NOMO-1 (cell line): ENCODE measurements at regions not wholly inside any gene's neighbourhood (a gene's known extent, or its start where the extent isn't known, plus 50 kb on each side); places are given as distances from the start of the nearest gene placed in this dataset.
"Not testable (repeated sequence)": the region's sequence is repeated elsewhere in the genome, so short reads cannot be mapped to it uniquely, and the experiment has no call there.

Source experiments
- DNase-seq, 2 experiments: peaks; one replicate each; lab custom pipeline; 2025; ENCODE audit not compliant: unreplicated experiment in 2 of 2; lab: John Stamatoyannopoulos, UW

DNA sequence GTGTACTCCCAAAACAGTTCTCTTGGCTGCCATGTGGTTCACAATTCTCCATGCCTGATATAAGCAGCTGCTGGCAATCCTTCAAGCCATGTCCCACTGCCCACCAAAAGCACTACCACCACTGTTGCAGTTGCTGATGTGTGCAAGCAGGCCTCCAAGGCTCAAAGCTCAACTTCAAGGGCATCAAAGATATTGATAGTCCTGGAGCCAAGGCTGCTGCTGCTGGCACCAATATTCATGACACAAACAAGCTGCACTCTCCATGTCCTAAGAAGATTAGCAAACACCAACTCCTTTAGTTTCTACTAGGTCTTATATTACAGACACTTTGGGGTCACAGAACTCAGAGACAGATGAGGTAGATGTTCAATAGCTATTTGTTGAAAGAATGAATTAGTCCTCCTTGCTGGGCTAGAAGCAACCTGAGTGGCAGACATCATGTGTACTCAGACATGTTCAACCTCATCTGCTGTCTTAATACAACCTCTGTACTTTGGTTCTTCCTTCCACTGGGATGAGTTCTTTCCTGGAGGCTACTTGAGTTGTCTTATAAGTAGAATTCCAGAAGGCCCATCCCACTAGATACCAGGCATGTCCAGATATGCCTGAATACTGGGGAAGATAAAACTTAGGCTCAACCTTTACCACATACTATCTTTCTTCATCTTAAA is 104.5 kb upstream of the UGP2 start:
- no peak for DNase-seq

DNA sequence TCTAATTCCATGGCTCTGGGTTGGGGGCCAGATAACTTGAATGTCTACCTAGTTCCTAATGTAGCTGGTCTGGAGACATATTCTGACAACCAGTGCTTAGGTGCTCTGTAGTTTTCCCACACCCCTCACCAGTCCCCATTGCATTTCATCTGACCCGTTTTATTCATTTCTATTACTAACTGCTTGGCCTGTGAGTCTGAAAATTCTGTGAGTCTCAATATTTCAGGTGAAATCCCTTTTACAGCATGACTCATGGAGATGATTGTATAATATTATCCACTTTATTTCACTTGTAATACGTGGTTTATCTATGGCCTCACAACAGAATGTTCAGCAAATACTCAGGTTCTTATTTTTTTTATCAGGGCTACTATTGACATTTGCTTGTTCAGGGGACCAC is 103.7 kb upstream of the UGP2 start:
- no peak for DNase-seq

DNA sequence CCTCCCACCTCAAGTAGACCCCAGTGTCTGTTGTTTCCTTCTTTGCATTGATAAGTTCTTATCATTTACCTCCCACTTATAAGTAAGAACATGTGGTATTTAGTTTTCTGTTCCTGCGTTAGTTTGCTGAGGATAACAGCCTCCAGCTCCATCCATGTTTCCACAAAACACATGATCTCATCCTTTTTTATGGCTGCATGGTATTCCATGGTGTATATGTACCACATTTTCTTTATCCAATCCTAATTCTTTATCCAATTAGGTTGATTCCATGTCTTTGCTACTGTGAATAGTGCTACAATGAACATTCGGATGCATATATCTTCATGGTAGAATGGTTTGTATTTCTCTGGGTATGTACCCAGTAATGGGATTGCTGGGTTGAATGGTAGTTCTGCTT is 102.5 kb upstream of the UGP2 start:
- DNase-seq = not testable (repeated sequence)

DNA sequence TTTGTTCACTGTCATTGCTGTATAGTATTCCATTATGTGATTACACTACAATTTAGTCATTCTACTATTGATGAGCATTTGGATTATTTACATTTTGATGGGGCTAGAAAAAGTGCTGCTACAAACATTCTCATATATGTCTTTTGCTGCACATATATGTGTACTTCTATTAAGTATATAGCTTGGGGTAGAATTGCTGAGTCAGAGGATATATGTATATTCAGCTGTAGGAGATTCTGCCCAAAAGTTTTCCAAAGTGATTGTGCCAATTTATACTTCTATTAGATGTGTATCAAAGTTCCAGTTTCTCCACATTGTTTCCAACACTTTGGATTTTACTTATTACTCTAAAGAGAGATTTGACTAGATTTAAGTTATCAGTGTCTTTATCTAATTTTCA is 101.7 kb upstream of the UGP2 start:
- no peak for DNase-seq

DNA sequence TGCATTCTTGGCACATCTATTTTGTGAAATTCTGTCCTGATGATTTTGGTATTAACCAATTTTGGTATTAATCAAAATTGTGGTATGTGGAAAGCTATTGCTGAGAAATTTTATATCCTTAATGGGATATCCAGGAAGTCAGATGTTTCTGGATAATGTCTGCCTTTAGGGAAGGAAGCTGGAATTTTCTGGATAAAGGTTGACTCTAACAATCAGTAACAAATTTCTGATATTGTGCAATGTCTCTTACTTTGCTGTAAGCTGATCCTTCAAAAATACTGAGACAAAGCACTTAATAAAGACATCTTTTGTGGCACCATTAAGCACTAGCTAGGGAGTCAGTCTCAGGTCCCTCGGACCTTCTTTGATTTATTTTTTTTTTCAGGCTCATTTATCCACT is 100.8 kb upstream of the UGP2 start:
- no peak for DNase-seq

- DNase-seq = no peak
Measured at GRCh38 chr2:63741884-63742579, 99.7 kb upstream of the UGP2 start.

DNA sequence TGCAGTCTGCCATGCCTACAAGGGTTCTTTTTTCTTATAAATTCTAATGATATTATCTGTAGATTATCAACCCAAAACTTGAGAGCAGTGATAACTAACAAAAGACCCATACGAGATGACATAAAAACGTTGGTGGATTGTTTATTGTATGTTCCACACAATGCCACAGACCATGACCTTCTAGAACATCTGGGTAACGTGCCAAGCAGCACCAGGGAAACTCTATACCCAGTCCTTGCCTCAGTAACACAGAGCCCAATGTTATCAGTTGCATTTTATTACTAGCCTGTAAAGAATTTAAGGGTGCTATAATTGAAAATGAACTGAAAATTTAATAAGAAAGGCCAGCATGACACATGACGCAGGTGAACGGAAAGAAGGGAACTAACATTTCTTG is 99.1 kb upstream of the UGP2 start:
- DNase-seq = no peak

DNA sequence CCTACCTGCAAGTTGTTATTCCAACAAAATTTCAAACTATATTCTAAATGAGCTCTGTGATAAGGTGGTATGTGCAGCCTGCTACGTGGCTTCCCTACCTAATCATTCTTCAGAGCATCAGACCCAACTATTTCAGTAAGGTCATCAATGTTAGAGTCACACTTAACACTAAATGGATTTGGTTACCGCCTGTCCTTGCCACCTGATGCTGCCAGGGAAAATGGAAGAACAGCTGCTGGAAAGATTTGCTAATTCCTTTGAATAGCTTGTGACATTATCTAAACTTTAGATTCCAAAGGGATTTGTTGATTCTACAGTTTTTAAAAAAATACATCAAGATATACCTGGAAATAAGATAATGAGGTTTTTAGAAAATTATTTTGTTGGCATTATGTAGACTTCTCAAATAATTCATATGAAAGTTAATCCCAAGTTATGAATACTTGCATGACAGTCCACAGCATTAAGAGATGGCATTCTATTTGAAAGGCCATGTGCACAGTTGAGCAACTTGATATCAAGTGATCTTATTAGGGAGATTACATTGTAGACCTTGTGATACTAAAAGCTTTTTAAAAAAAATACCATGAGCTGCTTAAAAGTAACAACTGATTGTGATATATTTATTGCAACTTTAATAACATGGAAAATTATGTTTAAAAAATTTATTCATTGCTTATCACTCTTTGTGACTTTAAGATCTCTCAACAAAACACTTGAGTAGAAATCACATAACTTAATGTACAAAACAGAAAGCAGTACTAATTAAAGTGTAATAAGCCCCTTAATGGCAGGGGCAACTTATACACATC is 98.3 kb upstream of the UGP2 start:
- DNase-seq = no peak

- DNase-seq = peak in 1 of 2 experiments; percentile 66
Measured at GRCh38 chr2:63743982-63744966, 97.4 kb upstream of the UGP2 start.

- not testable (repeated sequence) for DNase-seq
Measured at GRCh38 chr2:63746548-63746947, 95.1 kb upstream of the UGP2 start.

DNA sequence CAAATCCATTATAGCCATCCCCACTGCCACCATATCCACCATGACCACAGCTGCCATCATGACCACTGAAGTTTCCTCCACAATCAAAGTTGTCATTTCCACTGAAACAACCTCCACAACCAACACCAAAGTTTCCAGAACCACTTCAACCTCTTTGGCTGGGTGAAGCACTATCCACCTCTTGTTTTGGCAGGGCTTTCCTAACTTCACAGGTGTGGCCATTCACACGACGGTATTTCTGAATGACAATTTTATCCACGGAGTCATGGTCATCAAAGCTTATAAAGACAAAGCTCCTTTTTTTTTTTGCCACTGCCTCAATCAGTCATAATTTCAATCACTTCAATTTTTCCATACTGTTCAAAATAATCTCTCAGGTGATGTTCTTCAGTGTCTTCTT is 89.8 kb upstream of the UGP2 start:
- no peak for DNase-seq

- peak in 1 of 2 experiments; percentile 13 for DNase-seq
Measured at GRCh38 chr2:63755216-63755615, 86.5 kb upstream of the UGP2 start.

DNA sequence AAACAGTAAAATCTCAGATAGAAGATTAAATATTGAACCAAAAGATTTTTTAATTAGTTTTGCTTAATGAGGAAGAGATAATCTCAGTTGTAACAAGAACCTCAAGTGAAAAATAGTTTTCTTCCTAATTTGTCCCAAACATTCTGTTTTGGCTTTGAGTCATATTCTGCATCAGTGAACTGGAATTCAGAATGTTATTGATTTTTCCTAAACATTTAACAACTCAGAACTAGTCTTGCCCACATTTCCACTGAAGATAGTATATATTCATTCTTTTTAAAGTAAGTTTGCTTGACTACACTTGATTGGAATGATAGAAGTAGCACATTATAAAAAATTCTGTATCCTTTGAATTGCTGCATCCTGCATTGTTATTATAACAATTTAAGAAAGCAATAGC is 85.7 kb upstream of the UGP2 start:
- no peak for DNase-seq

GRCh38 chr2:63763391-63763941 is 78.2 kb upstream of the UGP2 start:
- DNase-seq = no peak

- no peak for DNase-seq
Measured at GRCh38 chr2:63764630-63765029, 77.1 kb upstream of the UGP2 start.

DNA sequence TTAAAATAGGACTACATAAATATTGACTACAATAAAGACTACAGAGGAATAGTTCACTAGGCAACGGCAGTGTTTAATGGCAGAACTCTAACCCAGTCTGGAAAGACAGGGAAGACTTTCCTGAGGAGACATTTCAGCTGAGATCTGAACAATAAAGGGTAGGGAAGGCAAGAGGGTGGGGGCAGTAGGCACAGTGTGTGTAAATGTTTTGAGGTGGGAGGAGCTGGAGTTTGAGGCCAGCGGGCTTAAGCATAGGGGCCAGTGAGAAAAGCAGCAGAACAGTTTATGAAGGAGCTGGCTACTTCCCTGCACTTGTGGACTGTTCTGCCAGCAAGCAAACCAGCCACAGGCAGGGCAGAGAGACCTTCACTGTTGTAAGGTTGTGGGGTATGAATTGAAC is 76.6 kb upstream of the UGP2 start:
- no peak for DNase-seq

DNA sequence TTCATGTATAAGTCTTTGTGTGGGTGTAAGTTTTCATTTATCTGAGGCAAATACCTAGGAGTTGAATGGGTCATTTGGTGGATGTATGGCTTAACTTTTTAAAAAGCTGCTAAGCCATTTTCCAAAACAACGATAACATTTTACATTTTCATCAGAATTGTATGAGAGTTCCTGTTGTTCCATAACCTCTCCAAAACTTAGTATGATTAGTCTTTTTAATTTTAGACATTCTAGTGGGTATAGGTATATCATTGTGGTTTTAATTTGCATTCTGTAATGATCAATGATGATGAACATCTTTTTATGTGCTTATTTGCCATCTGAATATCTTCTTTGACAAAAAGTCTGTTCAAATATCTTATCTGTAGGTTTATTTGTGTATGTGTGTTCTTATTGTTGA is 74.4 kb upstream of the UGP2 start:
- no peak for DNase-seq

DNA sequence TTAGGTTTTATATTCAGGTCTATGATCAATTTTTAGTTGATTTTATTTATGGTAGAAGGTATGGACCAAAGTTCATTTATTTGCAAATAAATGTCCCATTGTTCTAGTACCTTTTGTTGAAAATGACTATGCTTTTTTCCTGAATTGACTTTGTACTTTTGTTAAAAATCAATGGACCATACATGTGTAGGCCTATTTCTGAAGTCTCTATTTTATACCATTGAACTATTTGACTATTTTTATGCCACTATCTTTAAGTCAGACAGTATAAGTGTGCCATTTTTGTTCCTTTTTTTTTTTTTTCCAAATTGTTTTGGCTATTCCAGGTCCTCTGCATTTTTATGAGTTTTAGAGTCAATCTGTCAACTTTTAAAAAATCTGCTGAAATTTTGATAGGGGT is 73.6 kb upstream of the UGP2 start:
- no peak for DNase-seq

- DNase-seq = no peak
Measured at GRCh38 chr2:63769915-63770314, 71.8 kb upstream of the UGP2 start.

GRCh38 chr2:63772061-63772460 is 69.6 kb upstream of the UGP2 start:
- no peak for DNase-seq
